ENCODE measurements at regions not wholly inside any gene's neighbourhood (a gene's known extent, or its start where the extent isn't known, plus 50 kb on each side); places are given as distances from the start of the nearest gene placed in this dataset.
A peak's percentile ranks its signal among the peaks of the same experiment; 100 is the strongest.

GRCh38 chr4:167730769-167731168 lies 361.6 kb upstream of the ANXA10 start (continued):
- no peak for TF ChIP-seq REST (IDR thresholded peaks at IDR 0.05; ENCODE audit: borderline replicate concordance)

- H3K36me3 ChIP-seq (ENCODE audit: insufficient read depth, low read length) = no peaks in the 10 kb centered on the region
- TF ChIP-seq MXI1 (conservative IDR thresholded peaks at IDR 0.05; ENCODE audit: poor library complexity, severe bottlenecking) (no peak), TAF1 (IDR thresholded peaks at IDR 0.05; ENCODE audit: low read depth) (no peak), EP300 (conservative IDR thresholded peaks at IDR 0.05; ENCODE audit: poor library complexity, severe bottlenecking) (peak; percentile 50), POLR2AphosphoS5 (IDR thresholded peaks at IDR 0.05) (peak; percentile 15), EZH2 (IDR thresholded peaks at IDR 0.05; ENCODE audit: borderline replicate concordance, insufficient read depth, low read length, poor library complexity, severe bottlenecking) (no peak)
- no peaks in the 10 kb centered on the region for H3K79me2 ChIP-seq (replicated peaks; ENCODE audit: insufficient read depth, low read length)
- no peak overlapping the region for H3K4me3 ChIP-seq (ENCODE audit: low read length)
- no peaks in the 10 kb centered on the region for H3F3A ChIP-seq (ENCODE audit: insufficient read depth, low read length, poor library complexity, severe bottlenecking)
- no peaks in the 10 kb centered on the region for H3K9me2 ChIP-seq (ENCODE audit: insufficient read depth, low read length)
- no peaks in the 10 kb centered on the region for H3K27me3 ChIP-seq (ENCODE audit: insufficient read depth, low read depth, low read length)
- no peak overlapping the region for H3K9ac ChIP-seq (ENCODE audit: low read length)
- H2AFZ ChIP-seq (ENCODE audit: low read depth, low read length) = no peak overlapping the region
- peak overlapping the region; percentile 7 for H3K27ac ChIP-seq (ENCODE audit: low read length)
- H4K20me1 ChIP-seq (ENCODE audit: insufficient read depth) = no peaks in the 10 kb centered on the region
- H3K4me2 ChIP-seq (ENCODE audit: low read length) = no peak overlapping the region
- H3K9me3 ChIP-seq (ENCODE audit: low read length) = no peaks in the 10 kb centered on the region
Observed at GRCh38 chr4:167745024-167745687, 347.2 kb upstream of the ANXA10 start.

- Histone ChIP-seq H4K20me1 (ENCODE audit: insufficient read depth) (no peaks in the 10 kb centered on the region), H3K36me3 (ENCODE audit: insufficient read depth, low read length) (no peaks in the 10 kb centered on the region), H3K9me2 (ENCODE audit: insufficient read depth, low read length) (no peaks in the 10 kb centered on the region), H3K9me3 (ENCODE audit: low read length) (no peaks in the 10 kb centered on the region), H3K4me2 (ENCODE audit: low read length) (no peak overlapping the region), H3K27ac (ENCODE audit: low read length) (no peak overlapping the region), H2AFZ (ENCODE audit: low read depth, low read length) (no peak overlapping the region), H3K4me3 (ENCODE audit: low read length) (no peak overlapping the region), H3K27me3 (ENCODE audit: insufficient read depth, low read depth, low read length) (no peaks in the 10 kb centered on the region), H3K79me2 (replicated peaks; ENCODE audit: insufficient read depth, low read length) (no peaks in the 10 kb centered on the region), H3K9ac (ENCODE audit: low read length) (no peak overlapping the region), H3F3A (ENCODE audit: insufficient read depth, low read length, poor library complexity, severe bottlenecking) (no peaks in the 10 kb centered on the region)
- no peak for TF ChIP-seq POLR2AphosphoS5 (IDR thresholded peaks at IDR 0.05)
- no peak for TF ChIP-seq EZH2 (IDR thresholded peaks at IDR 0.05; ENCODE audit: borderline replicate concordance, insufficient read depth, low read length, poor library complexity, severe bottlenecking)
- TF ChIP-seq CTCF (IDR thresholded peaks at IDR 0.05; ENCODE audit: poor library complexity, severe bottlenecking) = no peak
- TF ChIP-seq RAD21 (conservative IDR thresholded peaks at IDR 0.05) = no peak
- no peak for TF ChIP-seq REST (IDR thresholded peaks at IDR 0.05; ENCODE audit: borderline replicate concordance)
- TF ChIP-seq SMC3 (conservative IDR thresholded peaks at IDR 0.05; ENCODE audit: poor library complexity) = no peak
- no peak for TF ChIP-seq TAF1 (IDR thresholded peaks at IDR 0.05; ENCODE audit: low read depth)
- TF ChIP-seq EP300 (conservative IDR thresholded peaks at IDR 0.05; ENCODE audit: poor library complexity, severe bottlenecking) = no peak
- TF ChIP-seq MXI1 (conservative IDR thresholded peaks at IDR 0.05; ENCODE audit: poor library complexity, severe bottlenecking) = no peak
Observed at GRCh38 chr4:167767281-167767680, 325.1 kb upstream of the ANXA10 start.

All from neural cell (in vitro differentiated cells).